Right atrium auricular region (tissue), 2 donors: ENCODE measurements at regions not wholly inside any gene's neighbourhood (a gene's known extent, or its start where the extent isn't known, plus 50 kb on each side); places are given as distances from the start of the nearest gene placed in this dataset.
A peak's percentile ranks its signal among the peaks of the same experiment; 100 is the strongest.

Experiments
- DNase-seq: peaks from one replicate; pipeline ENCODE4 v3.0.0-alpha.2; 2019; ENCODE audit warnings: low spot score
- H3K27ac ChIP-seq, 2 donors: fragments of 200-600 bp; sonication (generic); 1 replicate in 1 of 2; 2 replicates in 1 of 2; pipeline ENCODE4 v1.5.1; 2016 to 2019
- H3K27me3 ChIP-seq, 2 donors: fragments of 200-600 bp; sonication (generic); one replicate each; pipeline versions ENCODE4 v1.5.1 to v1.6.0; 2017 to 2019
- H3K36me3 ChIP-seq: fragments of 200-600 bp; sonication (generic); one replicate; pipeline ENCODE4 v1.5.1; 2016
- H3K4me1 ChIP-seq, 2 donors: fragments of 200-600 bp; sonication (generic); one replicate each; pipeline versions ENCODE4 v1.5.1 to v1.6.0; 2017 to 2019
- H3K4me3 ChIP-seq, 2 donors: fragments of 200-600 bp; sonication (generic); 1 replicate in 1 of 2; 2 replicates in 1 of 2; pipeline ENCODE4 v1.5.1; 2017 to 2019; ENCODE audit warnings: mild to moderate bottlenecking in 1 of 2, moderate library complexity in 1 of 2
- H3K9me3 ChIP-seq, 2 donors: fragments of 200-600 bp; sonication (generic); one replicate each; pipeline ENCODE4 v1.5.1; 2019
- CTCF ChIP-seq, 2 donors: fragments of 200-600 bp; sonication (generic); IDR thresholded peaks; one replicate each; pipeline ENCODE4 v1.5.1; 2019; ENCODE audit warnings: antibody characterized with exemption in 2 of 2

GRCh38 chr9:23120630-23121029 is 674.0 kb downstream of the DMRTA1 start:
- H3K27me3 ChIP-seq: no peaks in the 10 kb centered on the region
- no peak overlapping the region for H3K4me3 ChIP-seq
- no peak for TF ChIP-seq CTCF (IDR thresholded peaks at IDR 0.05)
- no peak for DNase-seq
- H3K36me3 ChIP-seq: no peaks in the 10 kb centered on the region
- no peaks in the 10 kb centered on the region for H3K9me3 ChIP-seq
- no peak overlapping the region for H3K27ac ChIP-seq
- H3K4me1 ChIP-seq: no peaks in the 10 kb centered on the region

- Histone ChIP-seq H3K27ac (no peak overlapping the region), H3K36me3 (no peaks in the 10 kb centered on the region), H3K4me3 (no peak overlapping the region), H3K27me3 (no peaks in the 10 kb centered on the region), H3K4me1 (no peaks in the 10 kb centered on the region), H3K9me3 (no peaks in the 10 kb centered on the region)
- no peak for DNase-seq
- peak in 1 of 2 donors; percentile 72 for TF ChIP-seq CTCF (IDR thresholded peaks at IDR 0.05)
Observed at GRCh38 chr9:23123048-23123632, 676.5 kb downstream of the DMRTA1 start.

- TF ChIP-seq CTCF (IDR thresholded peaks at IDR 0.05): no peak
- H3K36me3 ChIP-seq: no peaks in the 10 kb centered on the region
Observed at GRCh38 chr9:23145467-23145866, 680.6 kb downstream of the ELAVL2 start.

GRCh38 chr9:23153058-23153457 is 673.0 kb downstream of the ELAVL2 start:
- Histone ChIP-seq H3K27ac (no peak overlapping the region), H3K9me3 (peaks cover 0 to 5% of the 10 kb centered on the region in 2 donors), H3K36me3 (no peaks in the 10 kb centered on the region), H3K27me3 (no peaks in the 10 kb centered on the region), H3K4me3 (no peak overlapping the region), H3K4me1 (no peaks in the 10 kb centered on the region)
- TF ChIP-seq CTCF (IDR thresholded peaks at IDR 0.05): no peak
- DNase-seq: no peak

More at GRCh38 chr9:23145467-23145866, 680.6 kb downstream of the ELAVL2 start:
- Histone ChIP-seq H3K27me3 (no peaks in the 10 kb centered on the region), H3K27ac (no peak overlapping the region), H3K4me3 (no peak overlapping the region), H3K9me3 (peaks cover 0 to 2% of the 10 kb centered on the region in 2 donors), H3K4me1 (no peaks in the 10 kb centered on the region)
- DNase-seq: no peak

GRCh38 chr9:23160491-23160890 is 665.5 kb downstream of the ELAVL2 start:
- DNase-seq: no peak
- no peaks in the 10 kb centered on the region for H3K36me3 ChIP-seq
- no peaks in the 10 kb centered on the region for H3K4me1 ChIP-seq
- H3K9me3 ChIP-seq: peaks cover 0 to 5% of the 10 kb centered on the region in 2 donors
- no peak overlapping the region for H3K27ac ChIP-seq
- TF ChIP-seq CTCF (IDR thresholded peaks at IDR 0.05): no peak
- no peak overlapping the region for H3K4me3 ChIP-seq
- no peaks in the 10 kb centered on the region for H3K27me3 ChIP-seq

- Histone ChIP-seq H3K4me3 (no peak overlapping the region), H3K9me3 (peaks cover 0 to 7% of the 10 kb centered on the region in 2 donors), H3K27ac (no peak overlapping the region), H3K4me1 (no peaks in the 10 kb centered on the region), H3K36me3 (no peaks in the 10 kb centered on the region), H3K27me3 (no peaks in the 10 kb centered on the region)
- no peak for DNase-seq
- no peak for TF ChIP-seq CTCF (IDR thresholded peaks at IDR 0.05)
Observed at GRCh38 chr9:23160952-23161469, 665.0 kb downstream of the ELAVL2 start.
